ENCODE measurements at regions not wholly inside any gene's neighbourhood (a gene's known extent, or its start where the extent isn't known, plus 50 kb on each side); places are given as distances from the start of the nearest gene placed in this dataset.
"Not testable (repeated sequence)": the region's sequence is repeated elsewhere in the genome, so short reads cannot be mapped to it uniquely, and the experiment has no call there.

DNA sequence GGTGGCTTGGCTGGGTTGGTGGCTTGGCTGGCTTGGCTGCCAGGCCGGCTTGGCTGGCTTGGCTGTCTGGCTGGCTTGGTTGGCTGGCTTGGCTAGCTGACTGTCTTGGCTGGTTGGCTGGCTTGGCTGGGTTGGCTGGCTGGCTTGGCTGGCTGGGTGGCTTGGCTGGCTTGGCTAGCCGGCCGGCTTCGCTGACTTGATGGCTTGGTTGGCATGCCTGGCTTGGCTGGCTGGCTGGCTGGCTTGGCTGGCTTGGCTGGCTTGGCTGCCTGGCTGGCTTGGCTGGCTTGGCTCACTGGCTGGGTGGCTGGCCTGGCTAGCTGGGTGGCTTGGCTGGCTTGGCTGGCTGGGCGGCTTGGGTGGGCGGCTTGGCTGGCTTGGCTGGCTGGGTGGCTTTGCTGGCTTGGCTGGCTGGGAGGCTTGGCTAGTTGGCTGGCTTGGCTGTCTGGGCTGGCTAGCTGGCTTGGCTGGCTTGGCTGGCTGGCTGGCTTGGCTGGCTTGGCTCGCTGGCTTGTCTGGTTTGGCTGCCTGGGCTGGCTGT, 2836.1 kb downstream of the RPIA start:
- TF ChIP-seq CREB1 (CRISPR knock-in tag; IDR thresholded peaks at IDR 0.05); NFYB (CRISPR knock-in tag; conservative IDR thresholded peaks at IDR 0.05; ENCODE audit: low read depth); ZNF232 (CRISPR knock-in tag; IDR thresholded peaks at IDR 0.05); PRDM15 (CRISPR knock-in tag; IDR thresholded peaks at IDR 0.05); JUN (CRISPR knock-in tag; IDR thresholded peaks at IDR 0.05); TCF7 (CRISPR knock-in tag; IDR thresholded peaks at IDR 0.05; ENCODE audit: low read depth); STAT6 (CRISPR knock-in tag; conservative IDR thresholded peaks at IDR 0.05; ENCODE audit: low read depth): not testable (repeated sequence)
- TF ChIP-seq, protein P1, sequence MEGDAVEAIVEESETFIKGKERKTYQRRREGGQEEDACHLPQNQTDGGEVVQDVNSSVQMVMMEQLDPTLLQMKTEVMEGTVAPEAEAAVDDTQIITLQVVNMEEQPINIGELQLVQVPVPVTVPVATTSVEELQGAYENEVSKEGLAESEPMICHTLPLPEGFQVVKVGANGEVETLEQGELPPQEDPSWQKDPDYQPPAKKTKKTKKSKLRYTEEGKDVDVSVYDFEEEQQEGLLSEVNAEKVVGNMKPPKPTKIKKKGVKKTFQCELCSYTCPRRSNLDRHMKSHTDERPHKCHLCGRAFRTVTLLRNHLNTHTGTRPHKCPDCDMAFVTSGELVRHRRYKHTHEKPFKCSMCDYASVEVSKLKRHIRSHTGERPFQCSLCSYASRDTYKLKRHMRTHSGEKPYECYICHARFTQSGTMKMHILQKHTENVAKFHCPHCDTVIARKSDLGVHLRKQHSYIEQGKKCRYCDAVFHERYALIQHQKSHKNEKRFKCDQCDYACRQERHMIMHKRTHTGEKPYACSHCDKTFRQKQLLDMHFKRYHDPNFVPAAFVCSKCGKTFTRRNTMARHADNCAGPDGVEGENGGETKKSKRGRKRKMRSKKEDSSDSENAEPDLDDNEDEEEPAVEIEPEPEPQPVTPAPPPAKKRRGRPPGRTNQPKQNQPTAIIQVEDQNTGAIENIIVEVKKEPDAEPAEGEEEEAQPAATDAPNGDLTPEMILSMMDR (IDR thresholded peaks at IDR 0.05), result not testable (repeated sequence)
- TF ChIP-seq, protein P2, sequence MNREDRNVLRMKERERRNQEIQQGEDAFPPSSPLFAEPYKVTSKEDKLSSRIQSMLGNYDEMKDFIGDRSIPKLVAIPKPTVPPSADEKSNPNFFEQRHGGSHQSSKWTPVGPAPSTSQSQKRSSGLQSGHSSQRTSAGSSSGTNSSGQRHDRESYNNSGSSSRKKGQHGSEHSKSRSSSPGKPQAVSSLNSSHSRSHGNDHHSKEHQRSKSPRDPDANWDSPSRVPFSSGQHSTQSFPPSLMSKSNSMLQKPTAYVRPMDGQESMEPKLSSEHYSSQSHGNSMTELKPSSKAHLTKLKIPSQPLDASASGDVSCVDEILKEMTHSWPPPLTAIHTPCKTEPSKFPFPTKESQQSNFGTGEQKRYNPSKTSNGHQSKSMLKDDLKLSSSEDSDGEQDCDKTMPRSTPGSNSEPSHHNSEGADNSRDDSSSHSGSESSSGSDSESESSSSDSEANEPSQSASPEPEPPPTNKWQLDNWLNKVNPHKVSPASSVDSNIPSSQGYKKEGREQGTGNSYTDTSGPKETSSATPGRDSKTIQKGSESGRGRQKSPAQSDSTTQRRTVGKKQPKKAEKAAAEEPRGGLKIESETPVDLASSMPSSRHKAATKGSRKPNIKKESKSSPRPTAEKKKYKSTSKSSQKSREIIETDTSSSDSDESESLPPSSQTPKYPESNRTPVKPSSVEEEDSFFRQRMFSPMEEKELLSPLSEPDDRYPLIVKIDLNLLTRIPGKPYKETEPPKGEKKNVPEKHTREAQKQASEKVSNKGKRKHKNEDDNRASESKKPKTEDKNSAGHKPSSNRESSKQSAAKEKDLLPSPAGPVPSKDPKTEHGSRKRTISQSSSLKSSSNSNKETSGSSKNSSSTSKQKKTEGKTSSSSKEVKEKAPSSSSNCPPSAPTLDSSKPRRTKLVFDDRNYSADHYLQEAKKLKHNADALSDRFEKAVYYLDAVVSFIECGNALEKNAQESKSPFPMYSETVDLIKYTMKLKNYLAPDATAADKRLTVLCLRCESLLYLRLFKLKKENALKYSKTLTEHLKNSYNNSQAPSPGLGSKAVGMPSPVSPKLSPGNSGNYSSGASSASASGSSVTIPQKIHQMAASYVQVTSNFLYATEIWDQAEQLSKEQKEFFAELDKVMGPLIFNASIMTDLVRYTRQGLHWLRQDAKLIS (CRISPR knock-in tag; IDR thresholded peaks at IDR 0.05; ENCODE audit: borderline replicate concordance), result not testable (repeated sequence)

Data from WTC11 (cell line).